Panc1 (cell line): ENCODE measurements at regions not wholly inside any gene's neighbourhood (a gene's known extent, or its start where the extent isn't known, plus 50 kb on each side); places are given as distances from the start of the nearest gene placed in this dataset.

Experiments
- ATAC-seq: fragments of 200-7000 bp; cut with Tn5 transposase; 2 replicates; pipeline ENCODE4 v1.9.1; 2020; ENCODE audit warnings: mild to moderate bottlenecking, moderate library complexity
- BruUV-seq: library from RNA; stranded (reverse); fragments of 400-500 nt; replicated peaks from 2 replicates; lab custom pipeline; 2021; lab: Mats Ljungman, UMichigan
- CTCF ChIA-PET: fragments of 300-600 bp; sonication (Branson Sonifier 250); formaldehyde crosslinking; loops from one replicate; lab custom pipeline; 2022; ENCODE audit warnings: antibody characterized with exemption; lab: Charles Lee
- POLR2A ChIA-PET: fragments of 300-600 bp; sonication (Branson Sonifier 250); formaldehyde crosslinking; loops from one replicate; lab custom pipeline; 2022; ENCODE audit warnings: antibody characterized with exemption; lab: Charles Lee
- DNase-seq: peaks from one replicate; pipeline ENCODE4 v3.0.0-alpha.2; 2010; ENCODE audit warnings: low read depth, low spot score
- H3K27ac ChIP-seq: 2 replicates; pipeline ENCODE4 v1.5.1; 2011; ENCODE audit warnings: mild to moderate bottlenecking, low read length, inconsistent platforms
- H3K27me3 ChIP-seq: fragments of 200-500 bp; sonication (Bioruptor generic); 2 replicates; pipeline ENCODE4 v1.6.0; 2014; ENCODE audit warnings: low read length, inconsistent platforms; ENCODE audit not compliant: control insufficient read depth, insufficient read depth
- H3K36me3 ChIP-seq: fragments of 200-500 bp; sonication (Bioruptor generic); 2 replicates; pipeline ENCODE4 v1.5.1; 2014; ENCODE audit warnings: inconsistent platforms, mild to moderate bottlenecking, low read length, moderate library complexity; ENCODE audit not compliant: control insufficient read depth, insufficient read depth
- H3K4me1 ChIP-seq: 2 replicates; pipeline ENCODE4 v1.5.1; 2011; ENCODE audit warnings: inconsistent platforms, mild to moderate bottlenecking, low read length, moderate library complexity; ENCODE audit not compliant: control insufficient read depth, insufficient read depth
- H3K4me3 ChIP-seq, 2 experiments: 2 replicates each; pipeline ENCODE4 v1.5.1; 2011 to 2012; ENCODE audit warnings: low read depth in 2 of 2, low read length in 2 of 2, mild to moderate bottlenecking in 2 of 2, inconsistent platforms in 1 of 2, moderate library complexity in 1 of 2
- H3K9me3 ChIP-seq: fragments of 200-500 bp; sonication (Bioruptor generic); 2 replicates; pipeline ENCODE4 v1.5.1; 2014; ENCODE audit warnings: low read depth, mild to moderate bottlenecking, inconsistent platforms, low read length, moderate library complexity; ENCODE audit not compliant: control insufficient read depth, insufficient read depth
- CTCF ChIP-seq: fragments of 450-650 bp; IDR thresholded peaks from 2 replicates; pipeline ENCODE4 v1.5.1; 2017; ENCODE audit warnings: mild to moderate bottlenecking
- POLR2AphosphoS5 ChIP-seq: IDR thresholded peaks from 2 replicates; pipeline ENCODE4 v1.6.1; 2012; ENCODE audit warnings: mild to moderate bottlenecking, low read depth, low read length, moderate library complexity
- REST ChIP-seq, 2 experiments: IDR thresholded peaks; 2 replicates each; pipeline ENCODE4 v1.6.1; 2011 to 2012; ENCODE audit warnings: low read depth in 2 of 2, control low read depth in 1 of 2, low read length in 1 of 2, mild to moderate bottlenecking in 1 of 2, moderate library complexity in 1 of 2; ENCODE audit not compliant: insufficient read depth in 1 of 2
- SIN3A ChIP-seq: IDR thresholded peaks from 2 replicates; pipeline ENCODE4 v1.6.1; 2012; ENCODE audit warnings: low read depth, mild to moderate bottlenecking, low read length, moderate library complexity, borderline replicate concordance; ENCODE audit not compliant: insufficient read depth
- TCF7L2 ChIP-seq: IDR thresholded peaks from 2 replicates; pipeline ENCODE4 v1.6.1; 2011; ENCODE audit warnings: mild to moderate bottlenecking, low read depth, low read length, inconsistent platforms
- in situ Hi-C: cut with HindIII; loops from 2 replicates; pipeline ENCODE4 v1.10.0; 2016; ENCODE audit warnings: low sequenced_read_pairs, low pct_unique_long_range_greater_than_20kb
- intact Hi-C: fragments of 100-400 bp; cut with micrococcal nuclease; formaldehyde crosslinking; loops from one replicate; pipeline ENCODE4 v1.10.0; 2022; ENCODE audit not compliant: unreplicated experiment

GRCh38 chr11:127369356-127369755, 368.8 kb upstream of the KIRREL3 start:
- intact Hi-C loops: no loop called here
- no peak overlapping the region for H3K4me3 ChIP-seq
- ATAC-seq (no peak), DNase-seq (no peak)
- H3K9me3 ChIP-seq: no peaks in the 10 kb centered on the region
- CTCF ChIA-PET: interaction anchor here (0.7 to 0.8 kb wide), 2 partner anchors 889 to 1583 kb away, joined by 3 to 4 read pairs; no protein-coding TSS in a partner anchor
- no peaks in the 10 kb centered on the region for H3K27me3 ChIP-seq
- H3K27ac ChIP-seq: no peak overlapping the region
- POLR2A ChIA-PET: no interaction called here
- BruUV-seq: no TSS peak
- no peaks in the 10 kb centered on the region for H3K4me1 ChIP-seq
- TF ChIP-seq POLR2AphosphoS5 (no peak), TCF7L2 (no peak), REST (IDR thresholded peaks at IDR 0.05; ENCODE audit: insufficient read depth in 1 of 2, low read depth in 2 of 2, low read length in 1 of 2) (no peak), CTCF (no peak), SIN3A (no peak)
- no peaks in the 10 kb centered on the region for H3K36me3 ChIP-seq
- in situ Hi-C loops: no loop called here

GRCh38 chr11:127362754-127363308, 362.3 kb upstream of the KIRREL3 start:
- DNase-seq (no peak), ATAC-seq (no peak)
- no peak for TF ChIP-seq TCF7L2
- no peak for TF ChIP-seq CTCF
- TF ChIP-seq REST (IDR thresholded peaks at IDR 0.05; ENCODE audit: insufficient read depth in 1 of 2, low read depth in 2 of 2, low read length in 1 of 2): no peak
- TF ChIP-seq POLR2AphosphoS5: no peak
- no peak for TF ChIP-seq SIN3A
- Histone ChIP-seq H3K36me3 (no peaks in the 10 kb centered on the region), H3K4me3 (no peak overlapping the region), H3K27me3 (peaks cover 3% of the 10 kb centered on the region), H3K9me3 (no peaks in the 10 kb centered on the region), H3K4me1 (no peaks in the 10 kb centered on the region), H3K27ac (no peak overlapping the region)
- BruUV-seq: no TSS peak
- CTCF ChIA-PET: no interaction called here
- POLR2A ChIA-PET: no interaction called here
- in situ Hi-C loops (no loop called here), intact Hi-C loops (no loop called here)
